SK-N-SH (cell line): ENCODE measurements at regions not wholly inside any gene's neighbourhood (a gene's known extent, or its start where the extent isn't known, plus 50 kb on each side); places are given as distances from the start of the nearest gene placed in this dataset.

Experiments
- FOXJ3 ChIP-seq: sonication (generic); formaldehyde crosslinking; IDR thresholded peaks from 2 replicates; pipeline ENCODE4 v1.5.1; 2020; ENCODE audit warnings: mild to moderate bottlenecking, missing genetic modification reagents
- TAF1 ChIP-seq: IDR thresholded peaks from 2 replicates; pipeline ENCODE4 v1.6.1; 2012; ENCODE audit warnings: low read depth, mild to moderate bottlenecking, low read length, moderate library complexity, borderline replicate concordance
- ZBTB33 ChIP-seq: IDR thresholded peaks from 2 replicates; pipeline ENCODE4 v1.4.0; 2012; ENCODE audit warnings: low read depth, borderline replicate concordance
- TF ChIP-seq, protein P1 (sequence below): fragments of 150-350 bp; IDR thresholded peaks from 2 replicates; pipeline ENCODE4 v1.6.1; 2017; ENCODE audit warnings: antibody characterized with exemption, low read length, low read depth, borderline replicate concordance
- TF ChIP-seq, protein P2 (sequence below): fragments of 200-600 bp; sonication (generic); IDR thresholded peaks from 2 replicates; pipeline ENCODE4 v1.6.1; 2017; ENCODE audit warnings: antibody characterized with exemption, mild to moderate bottlenecking, moderate library complexity

DNA sequence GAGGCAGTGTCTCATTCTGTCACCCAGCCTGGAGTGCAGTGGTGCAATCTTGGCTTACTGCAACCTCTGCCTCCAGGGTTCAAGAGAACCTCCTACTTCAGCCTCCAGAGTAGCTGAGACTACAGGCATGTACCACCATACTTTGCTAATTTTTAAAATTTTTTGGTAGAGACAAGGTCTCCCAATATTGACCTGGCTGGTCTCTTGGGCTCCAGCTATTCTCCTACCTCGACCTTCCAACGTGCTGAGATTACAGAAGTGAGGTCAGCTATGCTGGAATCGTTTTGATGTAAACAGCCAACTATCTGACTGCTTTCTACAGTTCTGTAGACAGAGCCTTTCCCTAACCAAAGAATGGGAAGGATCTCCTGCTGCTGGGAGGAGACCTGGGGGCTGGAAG is 375.8 kb downstream of the GATA3 start:
- TF ChIP-seq ZBTB33 (no peak), FOXJ3 (CRISPR knock-in tag) (no peak), TAF1 (no peak)
- TF ChIP-seq, protein P1, sequence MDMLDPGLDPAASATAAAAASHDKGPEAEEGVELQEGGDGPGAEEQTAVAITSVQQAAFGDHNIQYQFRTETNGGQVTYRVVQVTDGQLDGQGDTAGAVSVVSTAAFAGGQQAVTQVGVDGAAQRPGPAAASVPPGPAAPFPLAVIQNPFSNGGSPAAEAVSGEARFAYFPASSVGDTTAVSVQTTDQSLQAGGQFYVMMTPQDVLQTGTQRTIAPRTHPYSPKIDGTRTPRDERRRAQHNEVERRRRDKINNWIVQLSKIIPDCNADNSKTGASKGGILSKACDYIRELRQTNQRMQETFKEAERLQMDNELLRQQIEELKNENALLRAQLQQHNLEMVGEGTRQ: no peak
- TF ChIP-seq, protein P2, sequence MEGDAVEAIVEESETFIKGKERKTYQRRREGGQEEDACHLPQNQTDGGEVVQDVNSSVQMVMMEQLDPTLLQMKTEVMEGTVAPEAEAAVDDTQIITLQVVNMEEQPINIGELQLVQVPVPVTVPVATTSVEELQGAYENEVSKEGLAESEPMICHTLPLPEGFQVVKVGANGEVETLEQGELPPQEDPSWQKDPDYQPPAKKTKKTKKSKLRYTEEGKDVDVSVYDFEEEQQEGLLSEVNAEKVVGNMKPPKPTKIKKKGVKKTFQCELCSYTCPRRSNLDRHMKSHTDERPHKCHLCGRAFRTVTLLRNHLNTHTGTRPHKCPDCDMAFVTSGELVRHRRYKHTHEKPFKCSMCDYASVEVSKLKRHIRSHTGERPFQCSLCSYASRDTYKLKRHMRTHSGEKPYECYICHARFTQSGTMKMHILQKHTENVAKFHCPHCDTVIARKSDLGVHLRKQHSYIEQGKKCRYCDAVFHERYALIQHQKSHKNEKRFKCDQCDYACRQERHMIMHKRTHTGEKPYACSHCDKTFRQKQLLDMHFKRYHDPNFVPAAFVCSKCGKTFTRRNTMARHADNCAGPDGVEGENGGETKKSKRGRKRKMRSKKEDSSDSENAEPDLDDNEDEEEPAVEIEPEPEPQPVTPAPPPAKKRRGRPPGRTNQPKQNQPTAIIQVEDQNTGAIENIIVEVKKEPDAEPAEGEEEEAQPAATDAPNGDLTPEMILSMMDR: no peak
